Choroid plexus epithelial cell (primary cell): ENCODE measurements at regions not wholly inside any gene's neighbourhood (a gene's known extent, or its start where the extent isn't known, plus 50 kb on each side); places are given as distances from the start of the nearest gene placed in this dataset.
A peak's percentile ranks its signal among the peaks of the same experiment; 100 is the strongest.

Experiments
- DNase-seq: peaks from one replicate; pipeline ENCODE4 v3.0.0-alpha.2; 2010; ENCODE audit warnings: low read depth
- H3K4me3 ChIP-seq: 2 replicates; pipeline ENCODE4 v1.5.1; 2011; ENCODE audit warnings: low read depth, mild to moderate bottlenecking, control low read depth, low read length, moderate library complexity
- CTCF ChIP-seq: conservative IDR thresholded peaks from 2 replicates; pipeline ENCODE4 v1.5.1; 2011; ENCODE audit warnings: low read depth, mild to moderate bottlenecking, control low read depth, inconsistent platforms, low read length, moderate library complexity

GRCh38 chr5:27548484-27548883 is 510.1 kb upstream of the CDH9 start:
- no peak overlapping the region for H3K4me3 ChIP-seq
- DNase-seq: no peak
- no peak for TF ChIP-seq CTCF

GRCh38 chr5:27535031-27535557 is 496.7 kb upstream of the CDH9 start:
- TF ChIP-seq CTCF: no peak
- H3K4me3 ChIP-seq: no peak overlapping the region
- no peak for DNase-seq

- no peak overlapping the region for H3K4me3 ChIP-seq
- DNase-seq: no peak
- no peak for TF ChIP-seq CTCF
Measured at GRCh38 chr5:27532305-27532704, 493.9 kb upstream of the CDH9 start.

- no peak for DNase-seq
- H3K4me3 ChIP-seq: no peak overlapping the region
- TF ChIP-seq CTCF: no peak
Measured at GRCh38 chr5:27524515-27524914, 486.1 kb upstream of the CDH9 start.

GRCh38 chr5:27523629-27524028 is 485.2 kb upstream of the CDH9 start:
- no peak overlapping the region for H3K4me3 ChIP-seq
- TF ChIP-seq CTCF: no peak
- no peak for DNase-seq

GRCh38 chr5:27516437-27516836 is 478.1 kb upstream of the CDH9 start:
- TF ChIP-seq CTCF: no peak
- peak; percentile 8 for DNase-seq
- H3K4me3 ChIP-seq: no peak overlapping the region

- H3K4me3 ChIP-seq: peak overlapping the region; percentile 34
- DNase-seq: peak; percentile 39
- TF ChIP-seq CTCF: no peak
Measured at GRCh38 chr5:27511061-27511460, 472.7 kb upstream of the CDH9 start.
